ENCODE measurements at regions not wholly inside any gene's neighbourhood (a gene's known extent, or its start where the extent isn't known, plus 50 kb on each side); places are given as distances from the start of the nearest gene placed in this dataset.

DNA sequence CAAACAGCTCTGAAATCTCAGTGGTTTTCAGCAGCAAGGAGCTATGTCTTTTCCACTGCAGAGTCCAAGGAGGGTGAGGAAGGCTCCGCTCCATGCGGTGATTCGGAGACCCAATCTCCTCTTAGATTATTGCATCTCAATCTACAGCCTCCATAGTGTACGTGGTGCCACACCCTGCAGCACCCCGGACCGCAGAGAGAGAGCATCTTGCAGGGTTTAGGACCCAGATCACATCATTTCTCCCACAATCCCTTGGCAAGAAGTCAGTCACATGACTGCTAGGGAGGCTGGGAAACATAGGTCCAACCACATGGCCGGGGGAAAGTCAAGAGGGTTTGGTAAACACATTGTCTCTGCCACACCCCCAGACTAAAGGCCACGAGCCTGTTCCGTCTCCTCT lies 209.4 kb upstream of the TMEM132C start:
- WGBS, 2 donors, result 83 to 87% methylated on average over 5 to 9 of the region's 9 CpGs
- TF ChIP-seq CTCF (IDR thresholded peaks at IDR 0.05) (no peak), POLR2A (IDR thresholded peaks at IDR 0.05) (no peak)
- H3K9me3 ChIP-seq, result no peaks in the 10 kb centered on the region
- no peaks in the 10 kb centered on the region for H3K27me3 ChIP-seq
- no peaks in the 10 kb centered on the region for H3K36me3 ChIP-seq
- intact Hi-C loops (cut with DNase I), result no loop called here
- no peak for DNase-seq
- H3K4me3 ChIP-seq, result no peak overlapping the region
- no peaks in the 10 kb centered on the region for H3K4me1 ChIP-seq
- no peak overlapping the region for H3K27ac ChIP-seq

GRCh38 chr12:128059621-128060370 lies 207.2 kb upstream of the TMEM132C start:
- no peak overlapping the region for H3K27ac ChIP-seq
- no peaks in the 10 kb centered on the region for H3K4me1 ChIP-seq
- no peaks in the 10 kb centered on the region for H3K9me3 ChIP-seq
- DNase-seq, result no peak
- TF ChIP-seq CTCF (IDR thresholded peaks at IDR 0.05) (no peak), POLR2A (IDR thresholded peaks at IDR 0.05) (no peak)
- H3K27me3 ChIP-seq, result no peaks in the 10 kb centered on the region
- H3K36me3 ChIP-seq, result no peaks in the 10 kb centered on the region
- no peak overlapping the region for H3K4me3 ChIP-seq
- intact Hi-C loops (cut with DNase I), result no loop called here
- WGBS, 2 donors, result 78 to 83% methylated on average over 14 to 17 of the region's 18 CpGs

- Histone ChIP-seq H3K27ac (no peak overlapping the region), H3K4me1 (no peaks in the 10 kb centered on the region), H3K36me3 (no peaks in the 10 kb centered on the region), H3K4me3 (no peak overlapping the region), H3K27me3 (no peaks in the 10 kb centered on the region), H3K9me3 (no peaks in the 10 kb centered on the region)
- intact Hi-C loops (cut with DNase I), result no loop called here
- DNase-seq, result no peak
- WGBS, 2 donors, result 61 to 80% methylated on average over 2 to 5 of the region's 5 CpGs
- TF ChIP-seq CTCF (IDR thresholded peaks at IDR 0.05) (no peak), POLR2A (IDR thresholded peaks at IDR 0.05) (no peak)
Observed at GRCh38 chr12:128068211-128068610, 198.8 kb upstream of the TMEM132C start.

- no peak overlapping the region for H3K4me3 ChIP-seq
- no peak for DNase-seq
Observed at GRCh38 chr12:128069359-128069997, 197.5 kb upstream of the TMEM132C start.

More at GRCh38 chr12:128069359-128069997, 197.5 kb upstream of the TMEM132C start:
- TF ChIP-seq CTCF (IDR thresholded peaks at IDR 0.05) (peak in 5 of 6 experiments; percentile 26 to 67 (median 43)), POLR2A (IDR thresholded peaks at IDR 0.05) (no peak)
- no peaks in the 10 kb centered on the region for H3K27me3 ChIP-seq
- H3K27ac ChIP-seq, result no peak overlapping the region
- intact Hi-C loops (cut with DNase I), result no loop called here
- H3K9me3 ChIP-seq, result no peaks in the 10 kb centered on the region
- no peaks in the 10 kb centered on the region for H3K36me3 ChIP-seq
- WGBS, 2 donors, result 29% methylated on average over 12 of the region's 12 CpGs
- H3K4me1 ChIP-seq, result no peaks in the 10 kb centered on the region
